ENCODE measurements at regions not wholly inside any gene's neighbourhood (a gene's known extent, or its start where the extent isn't known, plus 50 kb on each side); places are given as distances from the start of the nearest gene placed in this dataset.

GRCh38 chr5:103463261-103463660, 99.3 kb downstream of the NUDT12 start:
- DNase-seq (ENCODE audit: low read depth) = no peak

- no peak for DNase-seq (ENCODE audit: low read depth)
Observed at GRCh38 chr5:103461243-103461642, 101.3 kb downstream of the NUDT12 start.

- DNase-seq (ENCODE audit: low read depth) = no peak
Observed at GRCh38 chr5:103458497-103459040, 104.0 kb downstream of the NUDT12 start.

- no peak for DNase-seq (ENCODE audit: low read depth)
Observed at GRCh38 chr5:103456476-103456875, 106.1 kb downstream of the NUDT12 start.

GRCh38 chr5:103455796-103456195, 106.8 kb downstream of the NUDT12 start:
- no peak for DNase-seq (ENCODE audit: low read depth)

- DNase-seq (ENCODE audit: low read depth) = no peak
Observed at GRCh38 chr5:103454770-103455169, 107.8 kb downstream of the NUDT12 start.

GRCh38 chr5:103452666-103453065, 109.9 kb downstream of the NUDT12 start:
- DNase-seq (ENCODE audit: low read depth) = no peak

- no peak for DNase-seq (ENCODE audit: low read depth)
Observed at GRCh38 chr5:103452089-103452488, 110.5 kb downstream of the NUDT12 start.

- no peak for DNase-seq (ENCODE audit: low read depth)
Observed at GRCh38 chr5:103451261-103451660, 111.3 kb downstream of the NUDT12 start.

- no peak for DNase-seq (ENCODE audit: low read depth)
Observed at GRCh38 chr5:103450333-103451061, 112.1 kb downstream of the NUDT12 start.

GRCh38 chr5:103446813-103447212, 115.8 kb downstream of the NUDT12 start:
- no peak for DNase-seq (ENCODE audit: low read depth)

GRCh38 chr5:103445426-103446035, 117.1 kb downstream of the NUDT12 start:
- no peak for DNase-seq (ENCODE audit: low read depth)

- DNase-seq (ENCODE audit: low read depth) = no peak
Observed at GRCh38 chr5:103444333-103445038, 118.1 kb downstream of the NUDT12 start.

GRCh38 chr5:103442750-103443149, 119.8 kb downstream of the NUDT12 start:
- no peak for DNase-seq (ENCODE audit: low read depth)

GRCh38 chr5:103441523-103441922, 121.1 kb downstream of the NUDT12 start:
- no peak for DNase-seq (ENCODE audit: low read depth)

GRCh38 chr5:103439007-103439406, 123.6 kb downstream of the NUDT12 start:
- no peak for DNase-seq (ENCODE audit: low read depth)

GRCh38 chr5:103436656-103437055, 125.9 kb downstream of the NUDT12 start:
- no peak for DNase-seq (ENCODE audit: low read depth)

- no peak for DNase-seq (ENCODE audit: low read depth)
Observed at GRCh38 chr5:103436112-103436511, 126.5 kb downstream of the NUDT12 start.

GRCh38 chr5:103435136-103435889, 127.3 kb downstream of the NUDT12 start:
- no peak for DNase-seq (ENCODE audit: low read depth)

GRCh38 chr5:103434057-103434456, 128.5 kb downstream of the NUDT12 start:
- DNase-seq (ENCODE audit: low read depth) = no peak

GRCh38 chr5:103433211-103433610, 129.4 kb downstream of the NUDT12 start:
- DNase-seq (ENCODE audit: low read depth) = no peak

- DNase-seq (ENCODE audit: low read depth) = no peak
Observed at GRCh38 chr5:103428923-103429322, 133.7 kb downstream of the NUDT12 start.
